GM12878 (cell line): ENCODE measurements at regions not wholly inside any gene's neighbourhood (a gene's known extent, or its start where the extent isn't known, plus 50 kb on each side); places are given as distances from the start of the nearest gene placed in this dataset.

Experiments used
- BHLHE40 ChIP-seq, 2 experiments: fragments of 450-650 bp in 1 of 2; IDR thresholded peaks; 2 replicates each; pipeline ENCODE4 v1.6.1; 2011 to 2017; ENCODE audit warnings: low read depth in 2 of 2, borderline replicate concordance in 1 of 2, improper control_type of control experiment in 1 of 2, low read length in 1 of 2, mild to moderate bottlenecking in 1 of 2
- CBFB ChIP-seq: IDR thresholded peaks from 2 replicates; pipeline ENCODE4 v1.6.1; 2016; ENCODE audit warnings: antibody characterized with exemption, low read depth
- EZH2 ChIP-seq: IDR thresholded peaks from 2 replicates; pipeline ENCODE4 v1.6.1; 2012; ENCODE audit warnings: low read depth, mild to moderate bottlenecking, control low read depth, inconsistent platforms, low read length, borderline replicate concordance; ENCODE audit not compliant: control insufficient read depth
- HDAC2 ChIP-seq: fragments of 200-600 bp; sonication (generic); IDR thresholded peaks from 2 replicates; pipeline ENCODE4 v1.6.1; 2017
- MEF2B ChIP-seq: fragments of 450-650 bp; IDR thresholded peaks from 2 replicates; pipeline ENCODE4 v1.6.1; 2018; ENCODE audit warnings: mild to moderate bottlenecking, moderate library complexity; ENCODE audit not compliant: partially characterized antibody, poor library complexity, severe bottlenecking
- NBN ChIP-seq: fragments of 450-650 bp; IDR thresholded peaks from 2 replicates; pipeline ENCODE4 v1.6.1; 2016
- POLR2AphosphoS2 ChIP-seq: IDR thresholded peaks from 2 replicates; pipeline ENCODE4 v1.6.1; 2011; ENCODE audit warnings: low read depth, mild to moderate bottlenecking, low read length, improper control_type of control experiment, moderate library complexity
- RB1 ChIP-seq: fragments of 450-650 bp; formaldehyde crosslinking; IDR thresholded peaks from 2 replicates; pipeline ENCODE4 v1.6.1; 2017; ENCODE audit warnings: mild to moderate bottlenecking, borderline replicate concordance
- RCOR1 ChIP-seq: conservative IDR thresholded peaks from 2 replicates; pipeline ENCODE4 v1.6.1; 2012; ENCODE audit warnings: low read depth, low read length, improper control_type of control experiment
- SMAD1 ChIP-seq: fragments of 450-650 bp; IDR thresholded peaks from 2 replicates; pipeline ENCODE4 v1.6.1; 2018; ENCODE audit warnings: mild to moderate bottlenecking, low read depth; ENCODE audit not compliant: partially characterized antibody
- SP1 ChIP-seq: IDR thresholded peaks from one replicate; pipeline ENCODE4 v1.6.1; 2011; ENCODE audit warnings: low read depth, low read length
- SRF ChIP-seq, 2 experiments: IDR thresholded peaks; 2 replicates each; pipeline ENCODE4 v1.6.1; 2011; ENCODE audit warnings: low read depth in 2 of 2, low read length in 2 of 2, mild to moderate bottlenecking in 1 of 2, moderate library complexity in 1 of 2
- STAT3 ChIP-seq: IDR thresholded peaks from 2 replicates; pipeline ENCODE4 v1.6.1; 2011; ENCODE audit warnings: low read depth, low read length, improper control_type of control experiment
- TAF1 ChIP-seq: IDR thresholded peaks from 2 replicates; pipeline ENCODE4 v1.6.1; 2011; ENCODE audit warnings: mild to moderate bottlenecking, low read depth, low read length, borderline replicate concordance
- TBL1XR1 ChIP-seq: IDR thresholded peaks from 2 replicates; pipeline ENCODE4 v1.6.1; 2012; ENCODE audit warnings: low read depth, low read length, improper control_type of control experiment
- TCF12 ChIP-seq: IDR thresholded peaks from 2 replicates; pipeline ENCODE4 v1.6.1; 2011; ENCODE audit warnings: low read depth, mild to moderate bottlenecking, low read length
- TCF3 ChIP-seq: IDR thresholded peaks from 2 replicates; pipeline ENCODE4 v1.6.1; 2012; ENCODE audit warnings: low read depth, mild to moderate bottlenecking, low read length, borderline replicate concordance; ENCODE audit not compliant: insufficient read depth
- TF ChIP-seq, protein P1 (sequence below): fragments of 450-650 bp; IDR thresholded peaks from 2 replicates; pipeline ENCODE4 v1.6.1; 2017; ENCODE audit warnings: mild to moderate bottlenecking, moderate library complexity
- TF ChIP-seq, protein P2 (sequence below): fragments of 450-650 bp; IDR thresholded peaks from 2 replicates; pipeline ENCODE4 v1.6.1; 2018; ENCODE audit warnings: mild to moderate bottlenecking, low read depth, moderate library complexity; ENCODE audit not compliant: partially characterized antibody
- TF ChIP-seq, protein P3 (sequence below): fragments of 450-650 bp; formaldehyde crosslinking; IDR thresholded peaks from 2 replicates; pipeline ENCODE4 v1.5.0; 2022; ENCODE audit warnings: mild to moderate bottlenecking, missing genetic modification characterization

DNA sequence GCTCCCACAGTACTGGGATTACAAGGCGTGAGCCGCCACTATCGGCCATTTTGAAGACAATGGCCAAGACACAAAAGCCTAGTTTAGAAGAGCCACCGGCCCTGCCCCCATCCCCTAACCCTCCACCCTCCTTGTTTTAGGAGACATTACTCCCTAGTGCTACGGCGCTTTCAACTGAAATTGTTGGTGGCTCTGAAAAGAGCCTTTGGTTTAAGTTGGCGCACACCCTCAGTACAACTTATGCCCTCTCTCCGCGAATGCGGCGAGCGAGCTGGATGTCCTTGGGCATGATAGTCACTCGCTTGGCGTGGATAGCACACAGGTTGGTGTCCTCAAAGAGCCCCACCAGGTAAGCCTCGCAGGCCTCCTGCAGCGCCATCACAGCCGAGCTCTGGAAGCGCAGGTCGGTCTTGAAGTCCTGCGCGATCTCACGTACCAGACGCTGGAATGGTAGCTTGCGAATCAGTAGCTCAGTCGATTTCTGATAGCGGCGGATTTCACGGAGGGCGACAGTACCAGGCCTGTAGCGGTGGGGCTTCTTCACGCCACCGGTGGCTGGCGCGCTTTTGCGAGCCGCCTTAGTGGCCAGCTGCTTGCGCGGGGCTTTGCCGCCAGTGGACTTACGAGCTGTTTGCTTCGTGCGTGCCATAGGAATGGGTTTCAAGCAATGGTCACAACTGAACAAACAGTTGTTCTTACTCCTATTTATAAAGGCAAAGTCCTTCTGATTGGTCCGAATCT, 114.9 kb upstream of the BTN3A2 start (continued):
- TF ChIP-seq RCOR1 (0 out of 2 replicates have a peak, but pooled peaks have one; percentile 76), POLR2AphosphoS2 (peak; percentile 96), STAT3 (no peak), EZH2 (no peak), TBL1XR1 (no peak), TCF12 (peak; percentile 84; the same call in 1 of the 2 replicates), SRF (IDR thresholded peaks at IDR 0.05; ENCODE audit: low read depth in 2 of 2, low read length in 2 of 2) (no peak), HDAC2 (no peak), BHLHE40 (IDR thresholded peaks at IDR 0.05; ENCODE audit: borderline replicate concordance in 1 of 2, low read depth in 2 of 2, low read length in 1 of 2) (peak in 1 of 2 experiments; percentile 31; a peak in 1 of 4 replicates), NBN (0 out of 2 replicates have a peak, but pooled peaks have one; percentile 72), SP1 (peak; percentile 25), CBFB (peak; percentile 91), TAF1 (peak; percentile 4; the same call in 1 of the 2 replicates), RB1 (peak; percentile 84; the same call in 1 of the 2 replicates), TCF3 (peak; percentile 96), SMAD1 (peak; percentile 92), MEF2B (no peak)
- TF ChIP-seq, protein P1, sequence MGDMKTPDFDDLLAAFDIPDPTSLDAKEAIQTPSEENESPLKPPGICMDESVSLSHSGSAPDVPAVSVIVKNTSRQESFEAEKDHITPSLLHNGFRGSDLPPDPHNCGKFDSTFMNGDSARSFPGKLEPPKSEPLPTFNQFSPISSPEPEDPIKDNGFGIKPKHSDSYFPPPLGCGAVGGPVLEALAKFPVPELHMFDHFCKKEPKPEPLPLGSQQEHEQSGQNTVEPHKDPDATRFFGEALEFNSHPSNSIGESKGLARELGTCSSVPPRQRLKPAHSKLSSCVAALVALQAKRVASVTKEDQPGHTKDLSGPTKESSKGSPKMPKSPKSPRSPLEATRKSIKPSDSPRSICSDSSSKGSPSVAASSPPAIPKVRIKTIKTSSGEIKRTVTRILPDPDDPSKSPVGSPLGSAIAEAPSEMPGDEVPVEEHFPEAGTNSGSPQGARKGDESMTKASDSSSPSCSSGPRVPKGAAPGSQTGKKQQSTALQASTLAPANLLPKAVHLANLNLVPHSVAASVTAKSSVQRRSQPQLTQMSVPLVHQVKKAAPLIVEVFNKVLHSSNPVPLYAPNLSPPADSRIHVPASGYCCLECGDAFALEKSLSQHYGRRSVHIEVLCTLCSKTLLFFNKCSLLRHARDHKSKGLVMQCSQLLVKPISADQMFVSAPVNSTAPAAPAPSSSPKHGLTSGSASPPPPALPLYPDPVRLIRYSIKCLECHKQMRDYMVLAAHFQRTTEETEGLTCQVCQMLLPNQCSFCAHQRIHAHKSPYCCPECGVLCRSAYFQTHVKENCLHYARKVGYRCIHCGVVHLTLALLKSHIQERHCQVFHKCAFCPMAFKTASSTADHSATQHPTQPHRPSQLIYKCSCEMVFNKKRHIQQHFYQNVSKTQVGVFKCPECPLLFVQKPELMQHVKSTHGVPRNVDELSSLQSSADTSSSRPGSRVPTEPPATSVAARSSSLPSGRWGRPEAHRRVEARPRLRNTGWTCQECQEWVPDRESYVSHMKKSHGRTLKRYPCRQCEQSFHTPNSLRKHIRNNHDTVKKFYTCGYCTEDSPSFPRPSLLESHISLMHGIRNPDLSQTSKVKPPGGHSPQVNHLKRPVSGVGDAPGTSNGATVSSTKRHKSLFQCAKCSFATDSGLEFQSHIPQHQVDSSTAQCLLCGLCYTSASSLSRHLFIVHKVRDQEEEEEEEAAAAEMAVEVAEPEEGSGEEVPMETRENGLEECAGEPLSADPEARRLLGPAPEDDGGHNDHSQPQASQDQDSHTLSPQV, result no peak
- TF ChIP-seq, protein P2, sequence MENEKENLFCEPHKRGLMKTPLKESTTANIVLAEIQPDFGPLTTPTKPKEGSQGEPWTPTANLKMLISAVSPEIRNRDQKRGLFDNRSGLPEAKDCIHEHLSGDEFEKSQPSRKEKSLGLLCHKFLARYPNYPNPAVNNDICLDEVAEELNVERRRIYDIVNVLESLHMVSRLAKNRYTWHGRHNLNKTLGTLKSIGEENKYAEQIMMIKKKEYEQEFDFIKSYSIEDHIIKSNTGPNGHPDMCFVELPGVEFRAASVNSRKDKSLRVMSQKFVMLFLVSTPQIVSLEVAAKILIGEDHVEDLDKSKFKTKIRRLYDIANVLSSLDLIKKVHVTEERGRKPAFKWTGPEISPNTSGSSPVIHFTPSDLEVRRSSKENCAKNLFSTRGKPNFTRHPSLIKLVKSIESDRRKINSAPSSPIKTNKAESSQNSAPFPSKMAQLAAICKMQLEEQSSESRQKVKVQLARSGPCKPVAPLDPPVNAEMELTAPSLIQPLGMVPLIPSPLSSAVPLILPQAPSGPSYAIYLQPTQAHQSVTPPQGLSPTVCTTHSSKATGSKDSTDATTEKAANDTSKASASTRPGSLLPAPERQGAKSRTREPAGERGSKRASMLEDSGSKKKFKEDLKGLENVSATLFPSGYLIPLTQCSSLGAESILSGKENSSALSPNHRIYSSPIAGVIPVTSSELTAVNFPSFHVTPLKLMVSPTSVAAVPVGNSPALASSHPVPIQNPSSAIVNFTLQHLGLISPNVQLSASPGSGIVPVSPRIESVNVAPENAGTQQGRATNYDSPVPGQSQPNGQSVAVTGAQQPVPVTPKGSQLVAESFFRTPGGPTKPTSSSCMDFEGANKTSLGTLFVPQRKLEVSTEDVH, result no peak
- TF ChIP-seq, protein P3, sequence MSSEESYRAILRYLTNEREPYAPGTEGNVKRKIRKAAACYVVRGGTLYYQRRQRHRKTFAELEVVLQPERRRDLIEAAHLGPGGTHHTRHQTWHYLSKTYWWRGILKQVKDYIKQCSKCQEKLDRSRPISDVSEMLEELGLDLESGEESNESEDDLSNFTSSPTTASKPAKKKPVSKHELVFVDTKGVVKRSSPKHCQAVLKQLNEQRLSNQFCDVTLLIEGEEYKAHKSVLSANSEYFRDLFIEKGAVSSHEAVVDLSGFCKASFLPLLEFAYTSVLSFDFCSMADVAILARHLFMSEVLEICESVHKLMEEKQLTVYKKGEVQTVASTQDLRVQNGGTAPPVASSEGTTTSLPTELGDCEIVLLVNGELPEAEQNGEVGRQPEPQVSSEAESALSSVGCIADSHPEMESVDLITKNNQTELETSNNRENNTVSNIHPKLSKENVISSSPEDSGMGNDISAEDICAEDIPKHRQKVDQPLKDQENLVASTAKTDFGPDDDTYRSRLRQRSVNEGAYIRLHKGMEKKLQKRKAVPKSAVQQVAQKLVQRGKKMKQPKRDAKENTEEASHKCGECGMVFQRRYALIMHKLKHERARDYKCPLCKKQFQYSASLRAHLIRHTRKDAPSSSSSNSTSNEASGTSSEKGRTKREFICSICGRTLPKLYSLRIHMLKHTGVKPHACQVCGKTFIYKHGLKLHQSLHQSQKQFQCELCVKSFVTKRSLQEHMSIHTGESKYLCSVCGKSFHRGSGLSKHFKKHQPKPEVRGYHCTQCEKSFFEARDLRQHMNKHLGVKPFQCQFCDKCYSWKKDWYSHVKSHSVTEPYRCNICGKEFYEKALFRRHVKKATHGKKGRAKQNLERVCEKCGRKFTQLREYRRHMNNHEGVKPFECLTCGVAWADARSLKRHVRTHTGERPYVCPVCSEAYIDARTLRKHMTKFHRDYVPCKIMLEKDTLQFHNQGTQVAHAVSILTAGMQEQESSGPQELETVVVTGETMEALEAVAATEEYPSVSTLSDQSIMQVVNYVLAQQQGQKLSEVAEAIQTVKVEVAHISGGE (CRISPR knock-in tag), result no peak
